ENCODE measurements at regions not wholly inside any gene's neighbourhood (a gene's known extent, or its start where the extent isn't known, plus 50 kb on each side); places are given as distances from the start of the nearest gene placed in this dataset.

GRCh38 chr9:91160181-91160580 is 201.5 kb downstream of the AUH start (continued):
- TF ChIP-seq, protein P1, sequence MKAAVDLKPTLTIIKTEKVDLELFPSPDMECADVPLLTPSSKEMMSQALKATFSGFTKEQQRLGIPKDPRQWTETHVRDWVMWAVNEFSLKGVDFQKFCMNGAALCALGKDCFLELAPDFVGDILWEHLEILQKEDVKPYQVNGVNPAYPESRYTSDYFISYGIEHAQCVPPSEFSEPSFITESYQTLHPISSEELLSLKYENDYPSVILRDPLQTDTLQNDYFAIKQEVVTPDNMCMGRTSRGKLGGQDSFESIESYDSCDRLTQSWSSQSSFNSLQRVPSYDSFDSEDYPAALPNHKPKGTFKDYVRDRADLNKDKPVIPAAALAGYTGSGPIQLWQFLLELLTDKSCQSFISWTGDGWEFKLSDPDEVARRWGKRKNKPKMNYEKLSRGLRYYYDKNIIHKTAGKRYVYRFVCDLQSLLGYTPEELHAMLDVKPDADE (IDR thresholded peaks at IDR 0.05): no peak
- TF ChIP-seq POLR2AphosphoS5 (IDR thresholded peaks at IDR 0.05; ENCODE audit: low read depth): no peak
- TF ChIP-seq ZNF331 (CRISPR knock-in tag; IDR thresholded peaks at IDR 0.05; ENCODE audit: low read depth): no peak
- no peak for TF ChIP-seq CREB1 (CRISPR knock-in tag; IDR thresholded peaks at IDR 0.05; ENCODE audit: low read depth)

DNA sequence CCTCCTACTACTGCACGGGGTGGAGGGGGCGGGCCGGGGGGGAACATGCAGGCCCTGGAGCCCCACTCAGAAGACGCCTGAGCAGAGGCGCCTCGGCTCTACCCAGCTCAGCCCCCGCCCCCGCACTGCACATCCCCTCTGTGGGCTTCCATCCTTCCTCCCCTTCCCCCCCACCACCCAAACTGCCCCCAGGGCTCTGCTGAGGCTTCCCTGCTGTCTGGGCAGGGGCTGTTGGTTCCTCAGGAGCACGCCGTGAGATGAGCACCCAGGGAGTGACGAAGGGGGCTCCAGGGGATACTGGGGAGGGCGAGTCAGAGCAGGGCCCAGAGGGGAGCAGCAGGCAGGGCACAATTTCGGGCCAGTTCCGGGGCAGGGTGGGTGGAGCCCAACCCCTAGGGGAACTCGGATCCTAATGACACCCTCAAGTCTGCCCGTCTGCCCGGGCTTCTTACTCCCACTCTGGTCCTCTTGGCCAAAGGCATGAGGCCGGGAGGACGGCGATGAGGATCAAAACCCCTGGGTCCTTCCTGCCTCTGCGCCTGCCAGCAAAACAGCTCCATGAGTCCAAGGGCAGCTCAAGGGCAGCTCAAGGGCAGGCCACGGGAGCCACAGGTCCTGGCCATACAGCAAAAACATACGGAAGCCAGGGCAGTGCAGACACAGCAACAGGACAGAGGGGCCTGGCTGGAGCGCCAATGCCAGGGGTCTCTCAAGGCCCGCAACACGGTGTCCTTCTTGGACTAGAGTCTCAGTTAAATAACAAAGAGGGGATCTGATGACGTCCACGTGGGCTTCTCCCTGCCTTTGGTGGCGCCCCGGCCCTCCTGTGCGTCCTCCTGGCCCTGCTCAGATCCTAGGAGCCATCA is 200.9 kb downstream of the AUH start:
- Histone ChIP-seq H3K36me3 (ENCODE audit: insufficient read depth) (no peaks in the 10 kb centered on the region), H3K27me3 (ENCODE audit: insufficient read depth) (no peaks in the 10 kb centered on the region), H3K4me3 (no peak overlapping the region), H3K9me2 (ENCODE audit: insufficient read depth) (no peaks in the 10 kb centered on the region), H3K79me2 (replicated peaks; ENCODE audit: insufficient read depth) (no peaks in the 10 kb centered on the region), H3K4me1 (ENCODE audit: insufficient read depth) (peaks cover 7% of the 10 kb centered on the region; the same call in 1 of the 2 replicates), H2AFZ (no peak overlapping the region), H3K4me2 (no peak overlapping the region), H4K20me1 (replicated peaks; ENCODE audit: insufficient read depth) (no peaks in the 10 kb centered on the region), H3K27ac (ENCODE audit: low read depth) (no peak overlapping the region), H3F3A (replicated peaks; ENCODE audit: low read depth) (no peaks in the 10 kb centered on the region)
- no peaks in the 10 kb centered on the region for H3K9me3 Mint-ChIP-seq
- H3K4me1 Mint-ChIP-seq: peaks cover 19% of the 10 kb centered on the region
- H3K36me3 Mint-ChIP-seq (ENCODE audit: low read depth): no peaks in the 10 kb centered on the region
- H3K4me3 Mint-ChIP-seq: no peak overlapping the region
- no peak for DNase-seq (ENCODE audit: low spot score)
- TF ChIP-seq EZH2 (IDR thresholded peaks at IDR 0.05; ENCODE audit: low read depth, unreplicated experiment) (no peak), ZNF114 (CRISPR knock-in tag; IDR thresholded peaks at IDR 0.05) (no peak), NANOG (IDR thresholded peaks at IDR 0.05; ENCODE audit: borderline replicate concordance) (no peak), CTCF (conservative IDR thresholded peaks at IDR 0.05; ENCODE audit: low read depth in 2 of 2) (no peak), EZH2phosphoT487 (IDR thresholded peaks at IDR 0.05; ENCODE audit: unreplicated experiment) (no peak), POLR2AphosphoS5 (IDR thresholded peaks at IDR 0.05; ENCODE audit: low read depth) (no peak), ZNF331 (CRISPR knock-in tag; IDR thresholded peaks at IDR 0.05; ENCODE audit: low read depth) (no peak)
- TF ChIP-seq, protein P1 (IDR thresholded peaks at IDR 0.05): no peak
- peaks cover 5% of the 10 kb centered on the region for H3K27me3 Mint-ChIP-seq (ENCODE audit: insufficient read depth, low read depth, poor library complexity)
- peak; percentile 11; the same call in 1 of the 3 replicates for ATAC-seq
- H3K27ac Mint-ChIP-seq: no peak overlapping the region
